B cell (primary cell): ENCODE measurements at regions not wholly inside any gene's neighbourhood (a gene's known extent, or its start where the extent isn't known, plus 50 kb on each side); places are given as distances from the start of the nearest gene placed in this dataset.

Experiments
- ATAC-seq: fragments of 200-7000 bp; cut with Tn5 transposase; one replicate; pipeline ENCODE4 v1.10.0; 2021; ENCODE audit warnings: low read depth, mild to moderate bottlenecking, moderate number of reproducible peaks, moderate library complexity
- CTCF ChIA-PET: fragments of 350-600 bp; sonication (Branson Sonifier 250); formaldehyde crosslinking; loops from one replicate; lab custom pipeline; 2021; ENCODE audit warnings: antibody characterized with exemption, inconsistent platforms; lab: Charles Lee
- POLR2A ChIA-PET: fragments of 350-600 bp; sonication (Branson Sonifier 250); formaldehyde crosslinking; loops from one replicate; lab custom pipeline; 2021; ENCODE audit warnings: antibody characterized with exemption; lab: Charles Lee
- DNase-seq: peaks from one replicate; pipeline ENCODE4 v3.0.0; 2013
- H2AFZ ChIP-seq: 2 replicates; pipeline ENCODE4 v1.6.1; 2012; ENCODE audit warnings: mild to moderate bottlenecking, low read depth, low read length; ENCODE audit not compliant: insufficient read depth, poor library complexity, severe bottlenecking
- H3K27ac ChIP-seq, 2 donors: 1 replicate in 1 of 2; 2 replicates in 1 of 2; pipeline ENCODE4 v1.5.1; 2012 to 2013; ENCODE audit warnings: low read length in 2 of 2, mild to moderate bottlenecking in 2 of 2, moderate library complexity in 1 of 2
- H3K27me3 ChIP-seq, 4 experiments: fragments of 200-600 bp in 1 of 4; sonication (generic) in 1 of 4; replicated peaks in 1 of 4; 1 replicate in 2 of 4; 2 replicates in 2 of 4; pipeline versions ENCODE4 v1.6.1 to v1.7.0; 2013 to 2016; ENCODE audit warnings: low read length in 3 of 4, mild to moderate bottlenecking in 2 of 4, mixed read lengths in 1 of 4, moderate library complexity in 1 of 4; ENCODE audit not compliant: insufficient read depth in 4 of 4, control insufficient read depth in 3 of 4; ENCODE audit errors: control extremely low read depth in 1 of 4
- H3K36me3 ChIP-seq, 2 experiments: replicated peaks in 1 of 2; 1 replicate in 1 of 2; 2 replicates in 1 of 2; pipeline versions ENCODE4 v1.6.1 to v1.7.1; 2013; ENCODE audit warnings: low read length in 1 of 2; ENCODE audit not compliant: insufficient read depth in 2 of 2, control insufficient read depth in 1 of 2; ENCODE audit errors: control extremely low read depth in 1 of 2, extremely low read depth in 1 of 2
- H3K4me1 ChIP-seq, 2 donors: fragments of 200-600 bp in 1 of 2; sonication (generic) in 1 of 2; 1 replicate in 1 of 2; 2 replicates in 1 of 2; pipeline versions ENCODE4 v1.5.1 to v1.6.1; 2013 to 2017; ENCODE audit warnings: low read length in 2 of 2; ENCODE audit not compliant: control insufficient read depth in 2 of 2, insufficient read depth in 2 of 2
- H3K4me2 ChIP-seq: replicated peaks from 2 replicates; pipeline ENCODE3; 2012; ENCODE audit warnings: mild to moderate bottlenecking, low read depth, low read length; ENCODE audit not compliant: poor library complexity, severe bottlenecking
- H3K4me3 ChIP-seq, 5 experiments: fragments of 200-600 bp in 1 of 5; sonication (generic) in 1 of 5; 1 replicate in 3 of 5; 2 replicates in 2 of 5; pipeline versions ENCODE4 v1.5.1 to v1.7.0; 2011 to 2016; ENCODE audit warnings: low read length in 4 of 5, mild to moderate bottlenecking in 4 of 5, low read depth in 2 of 5, control low read depth in 1 of 5, moderate library complexity in 1 of 5; ENCODE audit not compliant: insufficient read depth in 1 of 5; ENCODE audit errors: control extremely low read depth in 1 of 5, extremely low read depth in 1 of 5
- H3K79me2 ChIP-seq: fragments of 200-600 bp; sonication (generic); one replicate; pipeline ENCODE4 v1.6.0; 2016; ENCODE audit warnings: low read length; ENCODE audit not compliant: control insufficient read depth, insufficient read depth
- H3K9ac ChIP-seq: fragments of 200-600 bp; sonication (generic); 2 replicates; pipeline ENCODE4 v1.6.1; 2017; ENCODE audit warnings: mild to moderate bottlenecking, low read length, moderate library complexity
- H3K9me3 ChIP-seq, 3 donors: one replicate each; pipeline versions ENCODE4 v1.6.1 to v1.7.1; 2013; ENCODE audit warnings: low read length in 2 of 3; ENCODE audit not compliant: control insufficient read depth in 2 of 3, insufficient read depth in 1 of 3; ENCODE audit errors: control extremely low read depth in 1 of 3
- H4K20me1 ChIP-seq: 2 replicates; pipeline ENCODE4 v1.6.0; 2012; ENCODE audit warnings: mild to moderate bottlenecking, low read length; ENCODE audit not compliant: insufficient read depth, control insufficient read depth, poor library complexity, severe bottlenecking
- H3K27ac Mint-ChIP-seq: one replicate; pipeline ENCODE4 v1.8.0; 2021; ENCODE audit warnings: mixed read lengths
- H3K27me3 Mint-ChIP-seq: one replicate; pipeline ENCODE4 v1.8.0; 2021; ENCODE audit warnings: mixed read lengths
- H3K4me1 Mint-ChIP-seq: one replicate; pipeline ENCODE4 v1.8.0; 2021; ENCODE audit warnings: mixed read lengths
- H3K4me3 Mint-ChIP-seq: one replicate; pipeline ENCODE4 v1.8.0; 2021; ENCODE audit warnings: mixed read lengths
- H3K9me3 Mint-ChIP-seq: one replicate; pipeline ENCODE4 v1.8.0; 2022; ENCODE audit warnings: mixed read lengths; ENCODE audit not compliant: insufficient read depth
- EZH2 ChIP-seq: IDR thresholded peaks from 2 replicates; pipeline ENCODE4 v1.6.1; 2012; ENCODE audit warnings: borderline replicate concordance, low read depth, mild to moderate bottlenecking, moderate library complexity, low read length; ENCODE audit not compliant: insufficient read depth, poor library complexity, severe bottlenecking
- WGBS: methylation state at CpG from one replicate; pipeline ENCODE4 v1.1.5; 2013; ENCODE audit warnings: missing lambda C conversion rate; ENCODE audit not compliant: insufficient coverage; 5-methylcytosine and 5-hydroxymethylcytosine counted together
- intact Hi-C: fragments of 100-400 bp; cut with micrococcal nuclease; formaldehyde crosslinking; loops from one replicate; pipeline ENCODE4 v1.10.0; 2022
- TF ChIP-seq, protein P1 (sequence below): fragments of 200-600 bp; IDR thresholded peaks from one replicate; pipeline ENCODE4 v1.8.0; 2022; ENCODE audit warnings: antibody characterized with exemption, mild to moderate bottlenecking

DNA sequence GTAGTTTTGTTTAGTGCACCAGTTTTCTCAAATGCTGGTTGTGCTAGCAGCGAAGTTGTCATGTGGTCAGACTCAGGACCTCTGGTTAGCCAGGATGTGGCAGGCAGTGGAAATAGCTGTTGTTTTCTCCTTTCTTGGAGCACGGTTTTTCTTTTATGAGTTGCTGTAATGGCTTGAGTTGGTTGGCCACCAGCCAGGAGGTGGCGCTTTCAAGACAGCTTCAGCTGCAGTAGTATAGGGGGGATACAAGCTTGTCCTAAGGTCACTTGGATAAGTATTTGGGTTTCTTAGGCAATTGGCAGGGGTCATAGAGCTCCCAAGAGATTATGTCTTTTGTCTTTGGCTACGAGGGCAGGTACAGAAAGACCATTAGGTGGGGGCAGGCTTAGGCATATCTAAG, 274.2 kb upstream of the TARS1 start:
- no peak overlapping the region for H3K4me3 ChIP-seq
- Mint-ChIP-seq H3K4me1 (no peaks in the 10 kb centered on the region), H3K9me3 (peaks cover 9% of the 10 kb centered on the region), H3K4me3 (no peak overlapping the region), H3K27me3 (no peaks in the 10 kb centered on the region), H3K27ac (no peak overlapping the region)
- no peaks in the 10 kb centered on the region for H3K36me3 ChIP-seq
- H3K9me3 ChIP-seq, result peaks cover 0 to 7% (median 6%) of the 10 kb centered on the region in 3 donors
- ChIA-PET POLR2A (no interaction called here), CTCF (no interaction called here)
- no peaks in the 10 kb centered on the region for H3K27me3 ChIP-seq
- no peaks in the 10 kb centered on the region for H4K20me1 ChIP-seq
- H3K9ac ChIP-seq, result no peak overlapping the region
- 78% methylated on average over 3 of the region's 4 CpGs for WGBS
- no peaks in the 10 kb centered on the region for H3K4me1 ChIP-seq
- no peak overlapping the region for H3K4me2 ChIP-seq
- intact Hi-C loops, result no loop called here
- H3K27ac ChIP-seq, result no peak overlapping the region
- no peaks in the 10 kb centered on the region for H3K79me2 ChIP-seq
- ATAC-seq (no peak), DNase-seq (no peak)
- H2AFZ ChIP-seq, result no peak overlapping the region
- TF ChIP-seq EZH2, result no peak
- TF ChIP-seq, protein P1, sequence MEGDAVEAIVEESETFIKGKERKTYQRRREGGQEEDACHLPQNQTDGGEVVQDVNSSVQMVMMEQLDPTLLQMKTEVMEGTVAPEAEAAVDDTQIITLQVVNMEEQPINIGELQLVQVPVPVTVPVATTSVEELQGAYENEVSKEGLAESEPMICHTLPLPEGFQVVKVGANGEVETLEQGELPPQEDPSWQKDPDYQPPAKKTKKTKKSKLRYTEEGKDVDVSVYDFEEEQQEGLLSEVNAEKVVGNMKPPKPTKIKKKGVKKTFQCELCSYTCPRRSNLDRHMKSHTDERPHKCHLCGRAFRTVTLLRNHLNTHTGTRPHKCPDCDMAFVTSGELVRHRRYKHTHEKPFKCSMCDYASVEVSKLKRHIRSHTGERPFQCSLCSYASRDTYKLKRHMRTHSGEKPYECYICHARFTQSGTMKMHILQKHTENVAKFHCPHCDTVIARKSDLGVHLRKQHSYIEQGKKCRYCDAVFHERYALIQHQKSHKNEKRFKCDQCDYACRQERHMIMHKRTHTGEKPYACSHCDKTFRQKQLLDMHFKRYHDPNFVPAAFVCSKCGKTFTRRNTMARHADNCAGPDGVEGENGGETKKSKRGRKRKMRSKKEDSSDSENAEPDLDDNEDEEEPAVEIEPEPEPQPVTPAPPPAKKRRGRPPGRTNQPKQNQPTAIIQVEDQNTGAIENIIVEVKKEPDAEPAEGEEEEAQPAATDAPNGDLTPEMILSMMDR, result no peak

DNA sequence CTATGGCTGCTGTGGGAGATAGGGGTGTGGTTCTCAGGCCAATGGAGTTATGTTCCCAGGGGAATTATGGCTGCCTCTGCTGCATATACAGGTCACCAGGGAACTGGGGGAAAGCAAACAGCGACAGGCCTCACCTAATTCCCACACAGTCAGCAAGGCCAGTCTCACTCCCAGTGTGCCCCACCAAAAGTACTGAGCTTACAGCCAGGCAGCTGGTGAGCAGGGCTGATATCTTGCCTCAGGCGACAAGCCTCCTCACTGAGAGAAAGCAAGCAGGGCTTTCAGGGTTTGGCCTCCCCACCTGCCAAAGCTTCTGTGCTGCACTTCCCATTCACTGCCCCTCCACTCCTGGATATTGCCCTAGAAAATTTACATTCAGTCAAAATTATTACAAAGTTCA, 273.8 kb upstream of the TARS1 start:
- Mint-ChIP-seq H3K4me3 (no peak overlapping the region), H3K27me3 (no peaks in the 10 kb centered on the region), H3K9me3 (peaks cover 9% of the 10 kb centered on the region), H3K4me1 (no peaks in the 10 kb centered on the region), H3K27ac (no peak overlapping the region)
- H3K27ac ChIP-seq, result no peak overlapping the region
- TF ChIP-seq, protein P1, result no peak
- no peak for TF ChIP-seq EZH2
- ChIA-PET POLR2A (no interaction called here), CTCF (no interaction called here)
- no peak overlapping the region for H3K9ac ChIP-seq
- H3K36me3 ChIP-seq, result no peaks in the 10 kb centered on the region
- H3K27me3 ChIP-seq, result no peaks in the 10 kb centered on the region
- intact Hi-C loops, result no loop called here
- H3K9me3 ChIP-seq, result peaks cover 0 to 7% (median 6%) of the 10 kb centered on the region in 3 donors
- H3K4me2 ChIP-seq, result no peak overlapping the region
- H3K4me3 ChIP-seq, result no peak overlapping the region
- 56% methylated on average over 2 of the region's 2 CpGs for WGBS
- no peak overlapping the region for H2AFZ ChIP-seq
- H3K79me2 ChIP-seq, result no peaks in the 10 kb centered on the region
- H3K4me1 ChIP-seq, result no peaks in the 10 kb centered on the region
- no peak for ATAC-seq
- DNase-seq, result no peak
- H4K20me1 ChIP-seq, result no peaks in the 10 kb centered on the region
